OCI-LY3 (cell line): ENCODE measurements at regions not wholly inside any gene's neighbourhood (a gene's known extent, or its start where the extent isn't known, plus 50 kb on each side); places are given as distances from the start of the nearest gene placed in this dataset.

Experiments
- H2AFZ ChIP-seq: fragments of 200-600, 300-600 bp; shearing (Covaris generic); 2 replicates; pipeline ENCODE4 v1.6.0; 2014; ENCODE audit warnings: antibody characterized with exemption, low read depth, low read length
- H3K27ac ChIP-seq: fragments of 200-600, 300-600 bp; sonication (generic); 2 replicates; pipeline ENCODE4 v1.5.1; 2014; ENCODE audit warnings: mild to moderate bottlenecking, low read length, moderate library complexity, mixed read lengths
- H3K27me3 ChIP-seq: fragments of 200-600, 300-600 bp; sonication (generic); 2 replicates; pipeline ENCODE4 v1.6.1; 2014; ENCODE audit warnings: low read depth, low read length, mixed read lengths
- H3K36me3 ChIP-seq: fragments of 200-600, 300-600 bp; sonication (generic); replicated peaks from 2 replicates; pipeline ENCODE3; 2014; ENCODE audit warnings: low read depth, low read length, mixed read lengths
- H3K4me1 ChIP-seq: fragments of 300-600, 200-600 bp; sonication (generic); 2 replicates; pipeline ENCODE4 v1.6.1; 2014; ENCODE audit warnings: low read length, mixed read lengths
- H3K4me2 ChIP-seq: fragments of 200-600, 300-600 bp; sonication (generic); 2 replicates; pipeline ENCODE4 v1.6.1; 2014; ENCODE audit warnings: low read length, mixed read lengths
- H3K4me3 ChIP-seq: fragments of 300-600, 200-600 bp; sonication (generic); 2 replicates; pipeline ENCODE4 v1.5.1; 2014; ENCODE audit warnings: antibody characterized with exemption, mild to moderate bottlenecking, low read length, moderate library complexity
- H3K79me2 ChIP-seq: fragments of 300-600, 200-600 bp; shearing (Covaris generic); 2 replicates; pipeline ENCODE4 v1.6.1; 2014; ENCODE audit warnings: mild to moderate bottlenecking, low read length, mixed read lengths
- H3K9ac ChIP-seq: fragments of 300-600, 200-600 bp; shearing (Covaris generic); 2 replicates; pipeline ENCODE4 v1.6.0; 2014; ENCODE audit warnings: mild to moderate bottlenecking, low read length, moderate library complexity
- H3K9me3 ChIP-seq: fragments of 200-600, 300-600 bp; shearing (Covaris generic); 2 replicates; pipeline ENCODE4 v1.6.1; 2014; ENCODE audit warnings: low read length, mixed read lengths; ENCODE audit not compliant: insufficient read depth
- H4K20me1 ChIP-seq: fragments of 200-600, 300-600 bp; sonication (generic); 2 replicates; pipeline ENCODE4 v1.6.1; 2016; ENCODE audit warnings: low read length, mixed read lengths; ENCODE audit not compliant: insufficient read depth
- EZH2phosphoT487 ChIP-seq: fragments of 200-600 bp; shearing (Covaris generic); IDR thresholded peaks from 2 replicates; pipeline ENCODE4 v1.6.1; 2018; ENCODE audit warnings: antibody characterized with exemption, mixed run types, low read depth
- TF ChIP-seq, protein P1 (sequence below): fragments of 200-600, 300-600 bp; sonication (generic); IDR thresholded peaks from 2 replicates; pipeline ENCODE4 v1.5.1; 2014; ENCODE audit warnings: antibody characterized with exemption, low read length, low read depth

DNA sequence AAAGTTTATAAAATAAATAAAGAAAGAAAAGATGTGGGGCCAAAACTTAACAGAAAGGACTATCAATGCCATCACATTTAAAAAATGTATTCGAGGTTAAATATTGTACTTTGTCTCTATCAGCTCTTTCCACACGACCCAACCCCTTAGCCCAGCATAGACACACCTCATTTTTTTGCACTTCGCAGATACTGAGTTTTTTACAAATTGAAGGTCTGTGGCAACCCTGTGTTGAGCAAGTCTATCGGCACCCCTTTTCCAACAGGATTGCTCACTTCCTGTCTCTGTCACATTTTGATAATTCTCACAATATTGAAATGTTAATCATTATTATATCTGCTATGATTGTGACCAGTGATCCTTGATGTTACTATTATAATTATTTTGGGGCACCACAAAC, 151.6 kb upstream of the TBX20 start:
- Histone ChIP-seq H3K4me2 (no peak overlapping the region), H4K20me1 (no peaks in the 10 kb centered on the region), H3K4me1 (no peaks in the 10 kb centered on the region), H3K9ac (no peak overlapping the region), H3K4me3 (no peak overlapping the region), H3K27ac (no peak overlapping the region), H3K9me3 (no peaks in the 10 kb centered on the region), H3K27me3 (peaks cover 40% of the 10 kb centered on the region), H2AFZ (no peak overlapping the region), H3K36me3 (no peaks in the 10 kb centered on the region), H3K79me2 (no peaks in the 10 kb centered on the region)
- TF ChIP-seq, protein P1, sequence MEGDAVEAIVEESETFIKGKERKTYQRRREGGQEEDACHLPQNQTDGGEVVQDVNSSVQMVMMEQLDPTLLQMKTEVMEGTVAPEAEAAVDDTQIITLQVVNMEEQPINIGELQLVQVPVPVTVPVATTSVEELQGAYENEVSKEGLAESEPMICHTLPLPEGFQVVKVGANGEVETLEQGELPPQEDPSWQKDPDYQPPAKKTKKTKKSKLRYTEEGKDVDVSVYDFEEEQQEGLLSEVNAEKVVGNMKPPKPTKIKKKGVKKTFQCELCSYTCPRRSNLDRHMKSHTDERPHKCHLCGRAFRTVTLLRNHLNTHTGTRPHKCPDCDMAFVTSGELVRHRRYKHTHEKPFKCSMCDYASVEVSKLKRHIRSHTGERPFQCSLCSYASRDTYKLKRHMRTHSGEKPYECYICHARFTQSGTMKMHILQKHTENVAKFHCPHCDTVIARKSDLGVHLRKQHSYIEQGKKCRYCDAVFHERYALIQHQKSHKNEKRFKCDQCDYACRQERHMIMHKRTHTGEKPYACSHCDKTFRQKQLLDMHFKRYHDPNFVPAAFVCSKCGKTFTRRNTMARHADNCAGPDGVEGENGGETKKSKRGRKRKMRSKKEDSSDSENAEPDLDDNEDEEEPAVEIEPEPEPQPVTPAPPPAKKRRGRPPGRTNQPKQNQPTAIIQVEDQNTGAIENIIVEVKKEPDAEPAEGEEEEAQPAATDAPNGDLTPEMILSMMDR: no peak
- TF ChIP-seq EZH2phosphoT487: no peak

DNA sequence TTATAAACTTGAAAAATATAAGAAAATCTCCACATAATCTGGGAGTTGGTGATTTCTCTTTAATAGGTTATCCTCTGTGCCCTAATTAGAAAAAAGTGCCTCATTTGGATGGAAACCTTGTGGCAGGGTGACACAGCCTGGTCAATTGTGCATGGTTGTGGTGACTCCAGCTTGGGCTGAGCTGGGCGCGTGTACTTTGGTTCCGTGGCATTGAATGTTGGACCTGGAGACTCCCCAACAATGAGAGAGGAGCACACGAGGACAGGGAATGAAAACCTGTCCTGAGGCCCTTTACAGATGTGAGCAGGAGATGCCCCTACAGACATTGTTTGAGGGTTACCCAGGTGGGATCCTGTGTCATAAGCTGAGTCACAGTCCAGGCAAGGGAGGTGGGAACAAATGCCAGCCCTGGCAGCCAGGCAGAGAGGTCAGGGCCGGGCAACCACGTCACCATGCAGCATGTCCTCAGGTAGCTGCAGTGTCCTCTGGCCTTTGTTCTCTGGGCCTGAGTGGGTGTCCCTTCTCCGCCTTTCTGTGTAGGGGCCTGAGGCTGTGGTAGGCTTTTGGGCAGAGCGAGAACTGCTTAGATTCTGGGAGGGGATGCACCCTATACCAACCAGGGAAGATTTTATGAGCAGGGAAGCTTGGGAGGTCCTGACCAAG, 147.4 kb upstream of the TBX20 start:
- peaks cover 34% of the 10 kb centered on the region for H3K27me3 ChIP-seq
- no peaks in the 10 kb centered on the region for H3K79me2 ChIP-seq
- no peaks in the 10 kb centered on the region for H4K20me1 ChIP-seq
- no peak for TF ChIP-seq EZH2phosphoT487
- TF ChIP-seq, protein P1: no peak
- H3K36me3 ChIP-seq: no peaks in the 10 kb centered on the region
- no peak overlapping the region for H2AFZ ChIP-seq
- H3K9ac ChIP-seq: no peak overlapping the region
- H3K4me1 ChIP-seq: no peaks in the 10 kb centered on the region
- no peak overlapping the region for H3K27ac ChIP-seq
- no peak overlapping the region for H3K4me2 ChIP-seq
- H3K9me3 ChIP-seq: no peaks in the 10 kb centered on the region
- H3K4me3 ChIP-seq: no peak overlapping the region

DNA sequence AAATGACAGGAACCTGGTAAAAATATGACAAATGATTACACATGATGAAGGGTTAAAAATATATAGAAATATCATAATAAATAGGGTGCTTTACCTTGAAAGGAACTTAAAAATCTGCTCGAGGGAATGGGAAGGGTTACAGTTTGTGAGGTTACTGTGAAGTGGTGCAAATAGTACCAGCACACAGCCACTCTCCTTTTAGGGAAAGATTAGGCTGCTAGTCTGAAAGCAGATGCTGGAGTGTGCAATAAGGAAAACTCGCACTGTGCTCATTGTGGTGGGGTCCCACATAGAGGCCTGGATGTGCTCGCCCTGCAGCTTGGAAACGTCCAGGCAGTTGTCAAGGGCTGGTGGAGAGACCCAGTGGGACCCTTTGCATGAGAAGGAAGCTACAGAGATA, 145.9 kb upstream of the TBX20 start:
- no peaks in the 10 kb centered on the region for H3K36me3 ChIP-seq
- H3K27ac ChIP-seq: no peak overlapping the region
- no peak overlapping the region for H3K4me3 ChIP-seq
- no peaks in the 10 kb centered on the region for H4K20me1 ChIP-seq
- no peak overlapping the region for H3K4me2 ChIP-seq
- TF ChIP-seq, protein P1: no peak
- no peak for TF ChIP-seq EZH2phosphoT487
- H3K79me2 ChIP-seq: no peaks in the 10 kb centered on the region
- H3K9ac ChIP-seq: no peak overlapping the region
- peaks cover 38% of the 10 kb centered on the region for H3K27me3 ChIP-seq
- H3K9me3 ChIP-seq: no peaks in the 10 kb centered on the region
- H3K4me1 ChIP-seq: no peaks in the 10 kb centered on the region
- no peak overlapping the region for H2AFZ ChIP-seq

DNA sequence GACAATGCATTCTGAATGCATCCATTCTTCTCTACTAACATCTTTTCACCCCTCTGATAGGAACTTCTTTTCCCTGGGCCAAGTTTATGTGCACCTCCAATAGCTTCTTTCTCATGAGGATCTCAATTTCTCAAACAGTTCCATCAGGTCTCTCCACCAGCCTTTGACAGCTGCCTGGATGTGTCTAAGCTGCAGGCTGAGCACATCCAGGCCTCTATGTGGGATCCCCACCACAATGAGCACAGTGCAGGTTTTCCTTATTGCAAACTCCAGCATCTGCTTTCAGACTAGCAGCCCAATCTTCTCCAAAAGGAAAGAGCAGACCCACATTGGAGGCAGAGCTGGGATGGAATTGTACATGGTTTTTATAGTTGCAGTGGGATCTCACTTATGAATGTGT, 145.3 kb upstream of the TBX20 start:
- Histone ChIP-seq H3K9ac (no peak overlapping the region), H3K4me3 (no peak overlapping the region), H3K79me2 (no peaks in the 10 kb centered on the region), H3K9me3 (no peaks in the 10 kb centered on the region), H4K20me1 (no peaks in the 10 kb centered on the region), H3K4me2 (no peak overlapping the region), H3K4me1 (no peaks in the 10 kb centered on the region), H3K36me3 (no peaks in the 10 kb centered on the region), H3K27ac (no peak overlapping the region), H3K27me3 (peaks cover 41% of the 10 kb centered on the region), H2AFZ (no peak overlapping the region)
- TF ChIP-seq EZH2phosphoT487: no peak
- TF ChIP-seq, protein P1: no peak
